ENCODE measurements at regions not wholly inside any gene's neighbourhood (a gene's known extent, or its start where the extent isn't known, plus 50 kb on each side); places are given as distances from the start of the nearest gene placed in this dataset.

- H3K4me1 ChIP-seq (ENCODE audit: insufficient read depth, poor library complexity, severe bottlenecking) = no peaks in the 10 kb centered on the region
- TF ChIP-seq, protein P1, sequence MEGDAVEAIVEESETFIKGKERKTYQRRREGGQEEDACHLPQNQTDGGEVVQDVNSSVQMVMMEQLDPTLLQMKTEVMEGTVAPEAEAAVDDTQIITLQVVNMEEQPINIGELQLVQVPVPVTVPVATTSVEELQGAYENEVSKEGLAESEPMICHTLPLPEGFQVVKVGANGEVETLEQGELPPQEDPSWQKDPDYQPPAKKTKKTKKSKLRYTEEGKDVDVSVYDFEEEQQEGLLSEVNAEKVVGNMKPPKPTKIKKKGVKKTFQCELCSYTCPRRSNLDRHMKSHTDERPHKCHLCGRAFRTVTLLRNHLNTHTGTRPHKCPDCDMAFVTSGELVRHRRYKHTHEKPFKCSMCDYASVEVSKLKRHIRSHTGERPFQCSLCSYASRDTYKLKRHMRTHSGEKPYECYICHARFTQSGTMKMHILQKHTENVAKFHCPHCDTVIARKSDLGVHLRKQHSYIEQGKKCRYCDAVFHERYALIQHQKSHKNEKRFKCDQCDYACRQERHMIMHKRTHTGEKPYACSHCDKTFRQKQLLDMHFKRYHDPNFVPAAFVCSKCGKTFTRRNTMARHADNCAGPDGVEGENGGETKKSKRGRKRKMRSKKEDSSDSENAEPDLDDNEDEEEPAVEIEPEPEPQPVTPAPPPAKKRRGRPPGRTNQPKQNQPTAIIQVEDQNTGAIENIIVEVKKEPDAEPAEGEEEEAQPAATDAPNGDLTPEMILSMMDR (IDR thresholded peaks at IDR 0.05; ENCODE audit: poor library complexity, severe bottlenecking) = no peak
- H3K36me3 ChIP-seq (ENCODE audit: low read depth) = no peaks in the 10 kb centered on the region
- H3K4me3 ChIP-seq (ENCODE audit: severe bottlenecking) = no peak overlapping the region
- no peaks in the 10 kb centered on the region for H3K27me3 ChIP-seq (ENCODE audit: insufficient read depth, poor library complexity, severe bottlenecking)
- H3K9me3 ChIP-seq (ENCODE audit: severe bottlenecking) = no peaks in the 10 kb centered on the region
- no peak overlapping the region for H3K27ac ChIP-seq (ENCODE audit: poor library complexity, severe bottlenecking)
- ATAC-seq (ENCODE audit: low read depth) (peak; percentile 42; the same call in 1 of the 3 replicates), DNase-seq (ENCODE audit: low spot score) (no peak)
These were observed 494.6 kb upstream of the LRRC4C start for GRCh38 chr11:41954034-41954433.

- no peaks in the 10 kb centered on the region for H3K27me3 ChIP-seq (ENCODE audit: insufficient read depth, poor library complexity, severe bottlenecking)
- ATAC-seq (ENCODE audit: low read depth) (no peak), DNase-seq (ENCODE audit: low spot score) (no peak)
- H3K27ac ChIP-seq (ENCODE audit: poor library complexity, severe bottlenecking) = no peak overlapping the region
- no peaks in the 10 kb centered on the region for H3K9me3 ChIP-seq (ENCODE audit: severe bottlenecking)
- no peak overlapping the region for H3K4me3 ChIP-seq (ENCODE audit: severe bottlenecking)
- no peaks in the 10 kb centered on the region for H3K4me1 ChIP-seq (ENCODE audit: insufficient read depth, poor library complexity, severe bottlenecking)
- TF ChIP-seq, protein P1 (IDR thresholded peaks at IDR 0.05; ENCODE audit: poor library complexity, severe bottlenecking) = no peak
- no peaks in the 10 kb centered on the region for H3K36me3 ChIP-seq (ENCODE audit: low read depth)
These were observed 495.6 kb upstream of the LRRC4C start for GRCh38 chr11:41955066-41955465.

DNA sequence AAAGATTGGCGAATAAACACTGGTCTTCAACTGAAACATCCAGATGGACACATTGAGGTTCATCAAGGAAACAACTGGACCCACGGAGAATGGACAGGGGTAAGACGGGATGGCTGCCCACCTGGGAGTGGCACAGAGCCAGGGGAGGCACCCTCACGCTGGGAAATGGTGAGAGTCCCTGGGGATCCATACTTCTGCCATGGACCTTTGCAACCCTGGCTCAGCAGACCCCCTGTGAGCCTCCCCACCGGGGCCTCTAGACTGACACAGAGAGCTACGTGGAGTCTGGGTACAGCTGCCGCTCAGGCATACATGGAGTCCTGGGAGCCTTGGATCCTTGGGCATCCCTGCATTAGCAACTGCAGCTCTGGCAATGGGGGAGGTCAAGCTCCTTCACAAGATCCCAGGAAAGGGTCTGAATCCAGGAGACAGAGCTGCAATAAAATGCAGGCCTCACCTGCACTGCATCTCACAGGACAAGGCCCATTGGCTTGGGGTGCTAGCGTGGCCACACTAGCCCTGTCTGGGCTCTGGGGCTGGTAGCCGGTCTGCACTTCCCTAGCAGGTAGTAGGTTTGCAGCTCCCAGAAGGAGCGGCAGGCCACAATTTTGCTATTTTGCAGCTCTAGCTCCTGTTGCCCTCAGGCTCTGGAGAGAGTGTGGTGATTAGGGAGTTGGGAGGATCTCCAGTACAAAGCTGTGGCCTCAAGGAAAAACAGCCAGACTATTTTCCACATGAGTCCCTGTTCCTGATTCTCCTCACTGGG is 496.4 kb upstream of the LRRC4C start:
- Histone ChIP-seq H3K27me3 (ENCODE audit: insufficient read depth, poor library complexity, severe bottlenecking) (no peaks in the 10 kb centered on the region), H3K4me3 (ENCODE audit: severe bottlenecking) (no peak overlapping the region), H3K4me1 (ENCODE audit: insufficient read depth, poor library complexity, severe bottlenecking) (no peaks in the 10 kb centered on the region), H3K36me3 (ENCODE audit: low read depth) (no peaks in the 10 kb centered on the region), H3K27ac (ENCODE audit: poor library complexity, severe bottlenecking) (no peak overlapping the region), H3K9me3 (ENCODE audit: severe bottlenecking) (no peaks in the 10 kb centered on the region)
- TF ChIP-seq, protein P1 (IDR thresholded peaks at IDR 0.05; ENCODE audit: poor library complexity, severe bottlenecking) = no peak
- ATAC-seq (ENCODE audit: low read depth) (no peak), DNase-seq (ENCODE audit: low spot score) (no peak)

DNA sequence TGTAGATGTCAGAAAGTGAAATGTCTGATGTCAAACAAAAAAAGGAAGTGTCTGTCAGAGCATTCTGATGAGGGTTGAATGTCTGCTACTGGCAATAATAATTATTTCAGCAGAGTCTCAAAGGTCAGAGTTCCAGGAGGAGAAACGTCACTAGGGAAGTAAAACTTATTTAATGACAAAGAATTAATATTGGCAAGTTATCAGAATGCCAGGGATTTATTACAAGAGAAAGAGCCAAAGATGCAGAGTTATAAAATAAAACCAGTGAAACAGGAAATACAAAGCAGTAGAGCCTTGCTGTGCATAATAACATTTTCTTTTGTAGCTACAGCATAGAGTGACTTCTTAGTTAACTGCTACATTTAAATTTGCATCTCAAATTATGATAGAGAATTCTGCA is 504.0 kb upstream of the LRRC4C start:
- H3K27me3 ChIP-seq (ENCODE audit: insufficient read depth, poor library complexity, severe bottlenecking) = no peaks in the 10 kb centered on the region
- H3K9me3 ChIP-seq (ENCODE audit: severe bottlenecking) = no peaks in the 10 kb centered on the region
- H3K4me3 ChIP-seq (ENCODE audit: severe bottlenecking) = no peak overlapping the region
- no peak for ATAC-seq (ENCODE audit: low read depth)
- TF ChIP-seq, protein P1 (IDR thresholded peaks at IDR 0.05; ENCODE audit: poor library complexity, severe bottlenecking) = no peak
- H3K36me3 ChIP-seq (ENCODE audit: low read depth) = no peaks in the 10 kb centered on the region
- H3K4me1 ChIP-seq (ENCODE audit: insufficient read depth, poor library complexity, severe bottlenecking) = no peaks in the 10 kb centered on the region
- no peak overlapping the region for H3K27ac ChIP-seq (ENCODE audit: poor library complexity, severe bottlenecking)
- DNase-seq (ENCODE audit: low spot score) = no peak

GRCh38 chr11:41970681-41971080 is 511.2 kb upstream of the LRRC4C start:
- TF ChIP-seq, protein P1 (IDR thresholded peaks at IDR 0.05; ENCODE audit: poor library complexity, severe bottlenecking) = no peak
- no peaks in the 10 kb centered on the region for H3K4me1 ChIP-seq (ENCODE audit: insufficient read depth, poor library complexity, severe bottlenecking)
- no peaks in the 10 kb centered on the region for H3K27me3 ChIP-seq (ENCODE audit: insufficient read depth, poor library complexity, severe bottlenecking)
- DNase-seq (ENCODE audit: low spot score) (no peak), ATAC-seq (ENCODE audit: low read depth) (no peak)
- no peak overlapping the region for H3K4me3 ChIP-seq (ENCODE audit: severe bottlenecking)
- no peaks in the 10 kb centered on the region for H3K36me3 ChIP-seq (ENCODE audit: low read depth)
- no peak overlapping the region for H3K27ac ChIP-seq (ENCODE audit: poor library complexity, severe bottlenecking)
- no peaks in the 10 kb centered on the region for H3K9me3 ChIP-seq (ENCODE audit: severe bottlenecking)
